GM18909 (cell line): ENCODE measurements at regions not wholly inside any gene's neighbourhood (a gene's known extent, or its start where the extent isn't known, plus 50 kb on each side); places are given as distances from the start of the nearest gene placed in this dataset.
A peak's percentile ranks its signal among the peaks of the same experiment; 100 is the strongest.

Source experiments
- ATAC-seq: cut with Tn5 transposase; IDR thresholded peaks from one replicate; pipeline ENCODE4 v1.9.1; 2021; ENCODE audit warnings: mild to moderate bottlenecking; ENCODE audit not compliant: unreplicated experiment, poor library complexity

DNA sequence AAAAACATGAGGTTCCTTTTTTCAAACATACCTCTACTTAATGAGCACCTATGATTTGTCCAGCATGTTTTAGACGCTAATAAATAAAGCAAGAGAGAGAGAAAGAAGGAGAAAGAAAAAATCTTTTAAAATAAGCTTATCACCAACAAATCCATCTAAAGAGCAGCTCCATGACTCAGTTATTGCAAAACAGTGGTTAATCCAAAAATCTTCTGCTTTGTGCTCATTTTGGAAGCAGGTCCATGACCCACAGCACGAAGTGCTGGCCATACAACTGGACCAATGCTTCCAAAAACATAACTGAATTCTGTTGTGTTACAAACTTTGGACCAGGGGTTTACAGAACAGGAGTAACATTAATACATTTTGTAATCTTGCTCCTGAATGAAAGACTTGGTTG lies 696.6 kb downstream of the KCNA4 start:
- ATAC-seq: no peak

DNA sequence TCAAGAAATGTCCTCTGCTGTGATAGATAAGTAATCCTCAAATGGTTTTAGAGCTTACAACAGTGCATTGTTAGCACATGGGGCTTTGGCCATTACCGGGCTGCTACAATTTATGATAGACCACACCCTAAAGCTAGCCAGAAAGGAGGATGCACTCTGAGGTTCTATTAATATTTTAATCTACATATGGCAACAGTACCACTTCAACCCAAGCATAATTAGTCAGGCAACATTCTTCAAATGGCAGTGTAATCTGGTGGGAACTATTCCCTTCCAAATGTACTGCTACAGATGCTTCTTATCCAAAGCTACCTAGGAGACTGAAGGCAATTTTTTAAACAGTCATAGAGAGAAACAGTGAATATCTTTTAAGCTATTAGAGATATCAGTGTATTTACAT lies 697.6 kb downstream of the KCNA4 start:
- ATAC-seq: no peak

DNA sequence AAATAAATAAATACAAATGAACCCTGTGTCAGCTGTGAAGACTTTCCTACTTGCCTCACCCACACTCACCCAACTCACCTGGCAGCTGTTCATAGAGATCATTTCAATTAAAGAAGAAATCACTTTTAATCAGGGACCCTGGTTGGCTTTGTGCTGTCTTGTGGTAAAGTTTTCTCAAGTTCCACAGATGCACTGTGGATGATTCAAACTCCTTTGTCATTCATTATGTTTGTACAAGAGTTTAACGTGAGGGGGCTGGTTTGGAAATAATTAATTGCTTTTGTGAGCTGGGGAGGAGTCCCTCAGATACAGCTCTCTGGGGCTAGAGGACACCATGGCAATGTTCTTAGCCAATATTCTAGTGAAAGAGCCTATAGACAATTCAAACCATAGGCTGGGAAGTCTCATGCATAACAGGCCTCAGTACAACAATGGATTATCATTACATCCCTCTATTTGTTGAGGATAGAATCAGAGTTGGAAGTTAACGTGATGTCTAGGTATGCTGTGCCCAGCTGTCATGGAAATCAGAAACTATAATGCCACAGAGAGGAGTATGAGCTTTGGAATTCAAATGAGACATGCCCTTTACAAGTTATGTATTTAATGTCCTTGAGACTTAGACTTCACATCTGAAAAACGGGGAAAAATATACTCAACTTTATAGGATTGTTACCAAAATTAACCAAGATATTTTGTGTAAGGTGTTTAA lies 698.5 kb downstream of the KCNA4 start:
- no peak for ATAC-seq

DNA sequence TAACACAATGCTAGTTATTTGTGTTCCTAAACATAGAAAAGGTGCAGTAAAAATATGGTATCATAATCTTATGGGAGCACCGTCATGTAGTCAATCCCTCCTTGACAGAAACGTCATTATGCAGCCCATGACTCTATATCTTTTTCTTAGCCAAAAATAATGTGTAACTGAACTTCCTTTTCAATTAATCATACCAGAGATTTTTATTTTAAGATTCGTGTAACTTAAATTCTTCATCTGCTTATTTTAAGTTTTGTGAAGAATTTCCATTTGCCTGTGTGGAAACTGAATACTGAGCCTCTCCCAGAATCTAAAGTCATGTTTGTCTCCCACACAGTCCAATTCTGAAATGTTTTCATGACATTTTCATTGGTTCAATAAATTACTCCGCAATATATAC lies 699.1 kb downstream of the KCNA4 start:
- ATAC-seq: no peak

DNA sequence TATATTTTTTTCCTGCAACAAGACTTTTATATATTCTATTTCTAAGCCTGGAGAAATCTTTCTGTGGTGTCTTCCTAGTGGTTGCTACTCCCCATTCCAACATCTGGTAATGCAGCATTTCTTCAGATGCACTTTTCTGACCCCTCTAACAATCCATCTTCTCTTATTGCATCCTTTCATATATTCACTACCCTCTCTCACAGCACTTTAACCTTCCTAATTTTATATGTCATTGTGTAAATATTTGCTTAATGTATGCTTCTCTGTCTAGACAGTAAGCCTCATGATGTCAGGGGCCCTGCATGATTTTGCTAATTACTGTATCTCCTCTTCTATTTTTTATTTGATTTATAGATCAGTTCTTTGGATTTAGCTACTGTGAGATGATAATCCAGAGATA lies 701.6 kb downstream of the KCNA4 start:
- ATAC-seq: no peak

DNA sequence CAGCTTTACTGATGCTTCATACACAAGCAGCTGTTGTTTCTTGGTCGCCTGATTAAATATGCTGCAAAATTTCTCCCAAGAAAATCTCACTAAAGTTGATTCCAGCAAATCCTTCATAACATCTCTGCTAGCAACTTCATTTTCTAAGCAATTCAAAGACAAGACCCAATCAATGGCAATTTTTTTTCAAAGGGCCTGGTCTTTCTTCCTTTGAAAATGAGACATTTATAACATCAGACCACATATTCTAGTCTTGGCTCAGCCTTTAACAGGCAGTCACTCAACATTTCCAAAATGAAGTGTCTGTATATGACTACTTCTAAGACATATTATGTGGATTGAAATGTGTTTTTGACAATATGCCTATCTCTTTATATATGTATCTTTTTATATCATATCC lies 702.6 kb downstream of the KCNA4 start:
- ATAC-seq: no peak

DNA sequence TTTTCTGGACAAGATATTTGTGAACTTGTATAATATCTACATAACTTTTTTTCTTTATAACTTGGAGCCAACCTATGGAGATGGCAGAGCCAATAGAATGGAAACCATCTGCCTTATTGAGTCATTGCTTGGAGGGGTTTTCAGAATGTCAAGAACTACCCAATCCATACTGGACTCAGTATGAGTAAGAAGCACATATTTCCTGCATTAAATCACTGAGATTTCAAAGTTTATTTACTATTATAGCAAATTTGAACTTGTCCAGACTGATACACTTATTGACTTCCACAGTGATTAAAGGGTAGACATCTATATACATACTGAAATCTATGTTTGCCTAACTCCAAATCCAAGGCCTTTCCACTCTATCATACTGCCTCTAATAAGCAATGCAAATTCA lies 704.0 kb downstream of the KCNA4 start:
- ATAC-seq: no peak

DNA sequence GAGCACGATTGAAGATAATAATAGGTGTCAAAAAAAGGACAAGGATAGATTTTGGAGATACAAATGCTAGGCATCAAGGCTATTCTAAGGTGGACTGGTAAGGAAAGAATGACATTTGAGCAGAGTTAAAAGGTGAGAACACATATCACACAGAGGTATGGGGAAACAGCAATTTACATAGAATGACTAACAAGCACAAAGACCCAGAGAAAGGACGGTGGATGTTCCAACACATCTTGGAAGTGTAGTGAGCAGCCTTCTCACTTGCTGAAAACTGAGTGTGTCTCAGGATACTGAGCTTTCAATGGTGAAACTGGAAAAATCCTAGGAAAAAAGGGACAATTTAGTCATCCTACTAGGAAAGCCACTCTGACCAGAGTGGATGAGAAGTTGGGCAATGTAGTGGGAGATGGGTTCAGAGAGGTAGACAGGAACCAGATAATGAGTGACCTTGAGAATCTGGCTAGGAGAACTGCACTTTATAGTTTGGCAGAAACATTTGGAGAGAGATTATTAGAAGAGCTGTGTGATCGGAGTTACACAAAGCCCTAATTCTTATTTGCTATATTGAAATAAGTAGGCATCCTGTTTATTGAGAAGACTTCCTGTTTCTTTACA lies 706.0 kb downstream of the KCNA4 start:
- no peak for ATAC-seq

DNA sequence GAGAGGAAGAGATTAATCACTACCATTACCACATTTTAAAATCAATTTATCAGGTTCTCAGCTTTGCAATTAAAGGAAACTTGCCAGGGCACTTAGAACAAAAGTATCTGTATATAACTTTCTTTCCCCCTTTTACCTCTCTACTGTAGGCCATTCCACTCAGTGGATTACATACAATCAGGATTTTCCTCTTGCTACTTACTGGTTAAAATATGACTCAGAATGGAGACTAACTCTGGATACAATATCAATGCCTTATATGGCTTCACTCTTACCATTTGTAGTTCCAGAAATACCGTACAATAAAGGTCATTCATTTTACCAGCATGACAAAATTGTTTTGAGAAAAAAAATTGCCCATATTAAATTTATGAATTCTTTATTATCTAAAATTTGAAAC lies 706.8 kb downstream of the KCNA4 start:
- ATAC-seq: no peak

DNA sequence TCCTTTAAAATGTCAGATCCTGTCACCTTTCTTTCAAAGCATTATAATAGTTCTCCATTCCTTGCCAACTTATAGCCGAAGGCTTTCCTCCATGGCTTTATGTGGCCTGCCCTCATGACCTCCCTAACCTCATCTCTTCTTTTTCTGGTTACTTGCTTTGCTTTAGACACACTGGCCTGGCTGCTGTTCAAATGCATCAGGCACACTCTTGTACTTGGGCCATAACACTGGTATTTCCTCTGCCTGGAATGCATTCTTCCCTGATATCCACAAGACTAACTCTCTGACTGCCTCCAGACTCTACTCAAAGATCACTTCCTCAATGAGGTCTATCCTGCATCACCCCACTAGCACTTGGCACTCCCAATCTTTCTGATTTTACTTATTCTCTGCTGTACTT lies 710.3 kb downstream of the KCNA4 start:
- no peak for ATAC-seq

DNA sequence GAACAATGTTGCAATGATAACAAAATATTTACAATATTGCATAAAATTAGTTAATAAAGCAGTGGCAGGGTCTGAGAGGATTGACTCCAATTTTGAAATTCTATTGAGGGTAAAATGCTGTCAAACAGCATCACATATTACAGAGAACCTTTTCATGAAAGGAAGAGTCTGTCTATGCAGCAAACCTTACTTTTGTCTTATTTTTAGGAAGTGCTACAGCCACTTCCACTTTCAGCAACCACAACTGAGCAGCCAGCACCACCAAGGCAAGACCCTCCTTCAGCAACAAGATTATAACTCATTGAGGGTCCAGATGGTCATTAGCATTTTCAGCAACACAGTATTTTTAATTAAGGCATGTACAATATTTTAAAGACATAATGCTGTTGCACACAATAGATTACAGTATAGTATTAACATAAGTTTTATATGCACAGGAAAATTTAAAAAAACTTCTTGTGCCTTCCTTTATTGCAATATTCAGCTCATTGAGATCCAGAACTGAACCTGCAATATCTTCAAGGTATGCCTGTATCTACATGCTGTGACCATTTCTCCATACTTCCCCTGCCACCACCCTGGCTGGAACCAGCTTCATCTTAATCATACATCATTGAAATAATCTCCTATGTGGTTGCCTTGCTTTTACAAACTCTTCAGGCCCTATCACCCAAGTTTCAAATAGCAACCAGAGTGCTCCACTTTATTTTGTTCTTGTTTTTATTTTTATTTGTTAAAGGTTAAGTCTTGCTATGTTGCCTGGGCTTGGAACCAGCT lies 711.2 kb downstream of the KCNA4 start:
- no peak for ATAC-seq

DNA sequence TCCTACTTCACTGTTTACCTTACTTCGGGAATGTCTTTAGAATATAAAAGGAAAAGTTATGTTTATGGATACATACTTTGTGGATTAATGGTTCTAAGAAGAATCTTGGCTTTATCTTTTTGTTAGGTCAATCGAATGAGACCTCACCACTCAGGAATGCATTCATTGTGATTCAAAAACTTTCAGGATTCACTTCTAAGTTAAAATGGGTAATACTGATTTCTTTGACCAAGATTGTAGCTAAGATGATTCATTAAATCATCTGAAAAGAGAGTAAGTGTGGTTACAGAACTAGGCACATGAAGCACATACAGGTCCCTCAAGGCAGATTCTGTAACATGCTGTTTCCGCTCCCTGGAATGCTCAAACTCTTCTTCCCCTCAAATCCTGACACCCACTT lies 716.4 kb downstream of the KCNA4 start:
- ATAC-seq: no peak

DNA sequence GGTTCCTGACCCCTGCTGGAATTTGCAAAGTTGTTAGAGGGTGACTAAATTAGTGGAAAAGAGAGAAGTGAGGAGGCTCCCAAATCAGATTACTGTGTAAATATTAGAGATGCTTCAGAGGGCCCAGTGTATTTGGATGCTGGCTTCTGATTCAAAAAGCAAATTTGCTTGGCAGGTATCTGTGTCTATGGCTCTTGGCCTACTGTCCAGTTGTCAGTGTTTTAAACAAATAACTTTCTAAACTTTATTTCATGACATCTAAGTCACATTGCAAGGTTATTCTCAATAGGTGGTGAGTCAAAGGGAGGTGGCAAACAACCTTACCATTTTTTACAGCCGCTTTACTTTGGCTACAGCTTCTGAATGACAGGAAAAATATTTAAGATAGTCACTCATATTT lies 720.1 kb downstream of the KCNA4 start:
- no peak for ATAC-seq

DNA sequence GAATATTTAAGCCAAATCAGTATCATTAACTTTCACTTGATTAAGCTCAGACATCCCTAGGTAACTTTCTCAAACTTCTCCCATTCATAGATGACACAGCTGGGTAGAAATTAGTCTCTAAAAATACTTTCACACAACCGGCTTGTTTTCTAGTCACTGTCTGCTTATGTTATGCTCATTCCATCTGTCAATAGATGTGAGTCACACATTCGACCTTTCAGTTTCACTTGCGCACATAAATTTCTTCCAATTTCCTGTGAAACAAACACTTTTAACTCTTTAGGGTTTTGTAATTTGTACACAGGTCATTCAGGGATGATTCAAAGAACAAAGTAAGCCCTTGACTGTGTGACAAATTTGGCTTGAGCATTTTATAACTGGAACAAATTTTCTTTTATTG lies 723.0 kb downstream of the KCNA4 start:
- ATAC-seq: peak; percentile 99

DNA sequence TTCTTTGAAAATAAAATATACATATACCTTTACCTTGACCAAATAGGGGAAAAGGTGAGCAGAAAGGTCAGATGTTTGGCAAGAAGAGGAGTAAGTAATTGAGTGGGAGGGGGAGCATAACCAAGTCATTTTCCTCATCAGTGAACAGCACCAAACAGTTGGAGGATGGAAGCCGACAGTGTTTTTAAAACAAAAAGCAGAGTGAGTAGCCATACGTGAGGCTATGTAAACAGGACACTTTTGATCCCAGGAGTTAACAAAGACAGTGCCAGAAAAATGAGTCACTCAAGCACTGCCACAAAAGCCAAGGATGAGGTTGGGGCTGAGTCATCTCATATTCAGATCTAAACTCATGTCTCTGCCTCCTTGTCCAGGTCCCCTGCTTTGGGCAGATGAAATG lies 734.7 kb downstream of the KCNA4 start:
- no peak for ATAC-seq

DNA sequence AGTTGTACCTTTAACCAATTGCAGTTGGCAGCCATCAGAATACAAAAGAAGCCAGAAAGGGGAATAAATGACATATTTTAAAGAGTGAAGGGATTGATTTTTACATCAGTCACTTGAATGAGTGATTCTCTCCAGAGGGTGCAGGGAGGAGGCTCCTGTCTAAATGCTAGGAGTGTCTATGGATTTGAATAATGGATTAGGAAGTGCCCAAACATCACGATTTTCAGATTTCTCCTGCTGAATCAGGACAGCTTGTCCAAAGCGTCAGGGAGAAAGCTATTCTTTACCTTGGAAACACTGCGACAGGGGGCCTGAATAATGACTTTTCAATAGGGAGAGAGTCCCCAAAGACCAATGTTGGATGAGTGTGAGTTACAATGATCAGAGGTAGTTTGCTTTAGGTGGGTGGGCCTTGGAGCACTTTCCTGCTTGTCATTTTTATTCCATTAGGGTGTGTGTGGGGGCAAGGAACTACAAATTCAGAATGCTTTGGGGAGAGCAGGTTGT lies 735.5 kb downstream of the KCNA4 start:
- ATAC-seq: no peak

DNA sequence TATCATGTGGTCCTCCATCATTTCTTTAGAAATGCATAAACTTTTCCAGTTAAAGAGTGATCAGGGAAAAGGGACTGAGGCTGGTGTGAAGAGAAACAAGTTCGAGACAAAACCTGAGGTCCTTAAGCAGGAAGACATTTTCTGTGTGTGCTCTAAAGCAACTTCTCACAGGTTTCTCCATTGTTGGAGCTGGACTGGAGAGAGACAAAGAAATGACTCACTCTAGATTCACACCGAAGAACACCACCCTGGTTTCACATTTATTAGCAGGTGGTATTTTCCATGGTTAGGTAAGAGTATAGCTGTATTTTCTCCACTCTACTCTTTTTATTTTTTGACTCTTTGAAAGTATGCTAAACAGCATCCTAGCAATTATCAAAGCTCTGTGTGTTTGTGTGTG lies 736.4 kb downstream of the KCNA4 start:
- no peak for ATAC-seq

DNA sequence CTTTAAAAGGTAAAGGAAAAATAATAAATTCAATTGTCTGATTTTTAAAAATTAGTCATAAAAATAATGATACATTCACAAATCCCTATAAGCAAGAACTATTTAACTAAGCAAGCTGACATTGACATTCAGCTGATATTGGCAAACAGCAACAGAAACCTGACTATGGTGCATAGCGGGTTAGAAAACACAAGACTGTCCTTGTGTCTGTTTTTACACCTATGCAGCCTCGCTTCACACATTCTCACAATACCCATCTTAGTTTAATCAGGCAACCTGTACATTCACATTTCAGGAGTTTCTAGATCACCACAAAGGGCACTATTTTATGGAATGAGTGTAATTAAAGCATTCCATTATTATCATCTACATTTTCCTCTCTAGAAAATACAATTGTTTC lies 737.1 kb downstream of the KCNA4 start:
- ATAC-seq: no peak

DNA sequence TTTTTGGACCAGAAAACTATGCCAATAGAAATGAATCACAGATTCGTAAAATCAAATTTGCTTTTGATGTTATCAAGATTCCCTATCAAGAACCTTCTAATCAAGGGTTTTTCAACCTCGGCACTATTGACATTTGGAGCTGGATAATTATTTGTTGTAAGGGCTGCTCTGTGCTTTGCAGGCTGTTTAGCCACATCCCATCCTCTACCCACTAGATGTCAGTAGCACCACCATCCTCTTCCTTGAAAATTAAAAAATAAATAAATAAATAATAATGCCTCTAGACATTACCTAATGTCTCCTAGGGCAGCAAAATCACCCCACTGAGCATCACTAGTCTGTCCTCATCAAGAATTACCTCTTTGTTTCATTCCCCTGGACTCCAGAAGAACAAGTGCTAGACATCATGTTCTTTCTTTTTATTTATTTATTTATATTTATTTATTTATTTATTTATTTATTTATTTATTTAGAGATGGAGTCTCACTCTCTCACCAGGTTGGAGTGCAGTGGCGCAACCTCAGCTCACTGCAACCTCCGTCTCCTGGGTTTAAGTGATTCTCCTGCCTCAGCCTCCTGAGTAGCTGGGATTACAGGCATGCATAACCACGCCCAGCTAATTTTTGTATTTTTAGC lies 744.7 kb downstream of the KCNA4 start:
- no peak for ATAC-seq

DNA sequence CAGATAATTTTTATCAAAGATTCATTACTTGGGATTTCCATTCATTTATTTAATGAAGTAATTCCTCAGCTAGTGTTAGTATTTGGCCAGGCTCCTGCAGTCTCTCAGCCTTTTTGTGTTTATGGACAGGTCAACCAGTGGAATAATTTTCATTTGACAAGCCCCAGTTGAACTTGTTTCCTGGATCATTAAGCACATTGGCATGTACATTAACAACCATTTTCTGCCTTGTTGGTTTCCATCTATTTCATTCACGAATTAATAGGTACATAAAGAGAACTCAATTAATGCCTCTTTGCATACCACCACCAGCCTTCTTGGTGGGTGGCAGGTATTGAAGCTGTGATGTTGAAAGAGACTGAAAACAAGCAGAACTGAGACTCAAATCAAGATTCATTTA lies 745.2 kb downstream of the KCNA4 start:
- ATAC-seq: no peak

DNA sequence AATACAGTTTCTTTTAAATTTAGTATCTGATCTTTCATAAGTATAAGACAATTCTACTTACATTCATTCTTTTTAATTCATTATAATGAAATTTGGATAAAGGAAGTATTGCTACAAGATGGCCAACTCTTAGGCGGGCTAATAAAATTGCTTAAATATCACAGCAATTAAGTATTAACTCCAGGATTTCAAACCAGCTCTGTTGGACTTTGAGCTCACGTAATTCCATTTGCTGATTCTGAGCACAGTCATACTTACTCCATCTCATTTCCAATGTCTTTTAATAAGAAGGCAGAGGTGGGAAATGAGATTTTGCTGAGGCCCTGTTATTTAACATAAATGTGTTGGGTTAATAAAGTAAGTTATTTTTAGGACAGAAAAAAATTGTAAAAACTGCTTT lies 748.1 kb downstream of the KCNA4 start:
- ATAC-seq: no peak
